Psoas muscle (tissue), 7 donors: ENCODE measurements at regions not wholly inside any gene's neighbourhood (a gene's known extent, or its start where the extent isn't known, plus 50 kb on each side); places are given as distances from the start of the nearest gene placed in this dataset.

ENCODE experiments used
- ATAC-seq, 4 donors: fragments of 200-7000 bp; cut with Tn5 transposase; one replicate each; pipeline ENCODE4 v1.9.1; 2020; ENCODE audit warnings: moderate library complexity in 3 of 4, mild to moderate bottlenecking in 2 of 4
- DNase-seq, 2 donors: peaks; one replicate each; pipeline ENCODE4 v3.0.0-alpha.2; 2020
- H3K27ac ChIP-seq: fragments of 200-600 bp; one replicate; pipeline ENCODE4 v1.8.0; 2022
- H3K27me3 ChIP-seq, 3 donors: fragments of 200-600 bp in 1 of 3; one replicate each; pipeline versions ENCODE4 v1.6.1 to v1.8.0; 2013 to 2022; ENCODE audit warnings: low read length in 2 of 3, mild to moderate bottlenecking in 2 of 3, moderate library complexity in 1 of 3; ENCODE audit not compliant: insufficient read depth in 3 of 3
- H3K36me3 ChIP-seq, 2 donors: fragments of 200-600 bp in 1 of 2; one replicate each; pipeline versions ENCODE4 v1.6.1 to v1.8.0; 2013 to 2022; ENCODE audit warnings: low read depth in 1 of 2, mild to moderate bottlenecking in 1 of 2, moderate library complexity in 1 of 2; ENCODE audit not compliant: insufficient read depth in 1 of 2
- H3K4me1 ChIP-seq: fragments of 200-600 bp; one replicate; pipeline ENCODE4 v1.8.0; 2022
- H3K4me3 ChIP-seq: fragments of 200-600 bp; one replicate; pipeline ENCODE4 v1.8.0; 2022; ENCODE audit warnings: mild to moderate bottlenecking
- H3K9me3 ChIP-seq: fragments of 200-600 bp; one replicate; pipeline ENCODE4 v1.8.0; 2022
- WGBS, 3 donors: extraction: QIAGEN DNeasy Blood & Tissue Kit; methylation state at CpG; one replicate each; pipeline versions ENCODE4 v1.1.6 to v1.1.7; 2013; 5-methylcytosine and 5-hydroxymethylcytosine counted together
- intact Hi-C, 2 donors: fragments of 100-400 bp; cut with DNase I; formaldehyde crosslinking; loops; one replicate each; pipeline versions ENCODE4 v1.11.0 to v1.14.2; 2022
- TF ChIP-seq, protein P1 (sequence below): fragments of 200-600 bp; IDR thresholded peaks from one replicate; pipeline ENCODE4 v1.8.0; 2022; ENCODE audit warnings: antibody characterized with exemption
- donor health status: healthy with polysubstance abuse.
- donor health status: DM: no; HTN: no; CAD: no; lungs with moderate emphysema.
- donor health status: Bipolar disorder and iron deficiency.
- donor health status: healthy.
- donor health status: DM: yes; HTN: yes; CAD: no.
- donor health status: DM: no; HTN: no; CAD: no.
- donor health status: DM: yes; HTN: yes; CAD: no.

DNA sequence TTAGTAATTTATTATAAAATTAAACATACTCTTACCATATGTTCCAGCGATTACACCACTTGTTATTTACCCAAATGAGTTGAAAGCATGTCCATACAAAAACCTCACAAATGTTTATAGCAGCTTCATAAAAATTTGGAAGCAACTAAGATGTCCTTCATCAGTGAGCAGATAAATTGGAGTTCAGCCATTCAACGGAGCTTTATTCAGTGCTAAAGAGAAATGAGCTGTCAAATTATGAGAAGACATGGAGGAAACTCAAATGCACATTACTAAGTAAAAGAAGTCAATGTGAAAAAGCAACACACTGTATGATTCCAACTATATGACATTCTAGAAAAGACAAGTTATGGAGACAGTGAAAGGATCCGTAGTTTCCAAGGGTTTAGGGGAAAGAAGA is 606.7 kb upstream of the TMPRSS15 start:
- no peaks in the 10 kb centered on the region for H3K9me3 ChIP-seq
- no peak overlapping the region for H3K4me3 ChIP-seq
- no peak overlapping the region for H3K27ac ChIP-seq
- intact Hi-C loops = no loop called here
- ATAC-seq (no peak), DNase-seq (no peak)
- H3K4me1 ChIP-seq = no peaks in the 10 kb centered on the region
- TF ChIP-seq, protein P1, sequence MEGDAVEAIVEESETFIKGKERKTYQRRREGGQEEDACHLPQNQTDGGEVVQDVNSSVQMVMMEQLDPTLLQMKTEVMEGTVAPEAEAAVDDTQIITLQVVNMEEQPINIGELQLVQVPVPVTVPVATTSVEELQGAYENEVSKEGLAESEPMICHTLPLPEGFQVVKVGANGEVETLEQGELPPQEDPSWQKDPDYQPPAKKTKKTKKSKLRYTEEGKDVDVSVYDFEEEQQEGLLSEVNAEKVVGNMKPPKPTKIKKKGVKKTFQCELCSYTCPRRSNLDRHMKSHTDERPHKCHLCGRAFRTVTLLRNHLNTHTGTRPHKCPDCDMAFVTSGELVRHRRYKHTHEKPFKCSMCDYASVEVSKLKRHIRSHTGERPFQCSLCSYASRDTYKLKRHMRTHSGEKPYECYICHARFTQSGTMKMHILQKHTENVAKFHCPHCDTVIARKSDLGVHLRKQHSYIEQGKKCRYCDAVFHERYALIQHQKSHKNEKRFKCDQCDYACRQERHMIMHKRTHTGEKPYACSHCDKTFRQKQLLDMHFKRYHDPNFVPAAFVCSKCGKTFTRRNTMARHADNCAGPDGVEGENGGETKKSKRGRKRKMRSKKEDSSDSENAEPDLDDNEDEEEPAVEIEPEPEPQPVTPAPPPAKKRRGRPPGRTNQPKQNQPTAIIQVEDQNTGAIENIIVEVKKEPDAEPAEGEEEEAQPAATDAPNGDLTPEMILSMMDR = no peak
- H3K36me3 ChIP-seq = no peaks in the 10 kb centered on the region
- H3K27me3 ChIP-seq = no peaks in the 10 kb centered on the region
- 72 to 77% (median 74%) methylated on average over 3 of the region's 3 CpGs for WGBS, 3 donors

DNA sequence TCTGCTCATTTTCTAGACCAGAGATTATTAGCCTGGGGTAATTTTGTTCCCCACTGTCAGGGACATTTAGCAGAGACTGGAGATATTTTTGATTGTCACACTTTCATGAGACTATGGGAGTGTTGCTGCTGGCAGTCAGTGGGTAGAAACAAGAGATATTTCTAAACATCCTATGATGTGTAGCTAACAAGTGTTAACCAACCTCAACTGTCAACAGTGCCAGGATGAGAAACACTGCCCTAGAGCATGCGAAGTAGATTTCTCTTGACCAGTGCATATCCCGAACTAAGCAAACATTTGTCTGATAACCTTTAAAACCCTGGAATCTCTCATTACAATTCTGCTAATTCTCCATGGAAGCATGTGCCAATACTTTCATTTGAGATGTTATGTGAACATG is 607.4 kb upstream of the TMPRSS15 start:
- intact Hi-C loops = no loop called here
- no peaks in the 10 kb centered on the region for H3K36me3 ChIP-seq
- no peaks in the 10 kb centered on the region for H3K9me3 ChIP-seq
- H3K27ac ChIP-seq = no peak overlapping the region
- H3K4me3 ChIP-seq = no peak overlapping the region
- ATAC-seq (no peak), DNase-seq (no peak)
- TF ChIP-seq, protein P1 = no peak
- H3K4me1 ChIP-seq = no peaks in the 10 kb centered on the region
- WGBS, 3 donors = 29 to 41% (median 30%) methylated on average over 2 of the region's 2 CpGs
- H3K27me3 ChIP-seq = no peaks in the 10 kb centered on the region

DNA sequence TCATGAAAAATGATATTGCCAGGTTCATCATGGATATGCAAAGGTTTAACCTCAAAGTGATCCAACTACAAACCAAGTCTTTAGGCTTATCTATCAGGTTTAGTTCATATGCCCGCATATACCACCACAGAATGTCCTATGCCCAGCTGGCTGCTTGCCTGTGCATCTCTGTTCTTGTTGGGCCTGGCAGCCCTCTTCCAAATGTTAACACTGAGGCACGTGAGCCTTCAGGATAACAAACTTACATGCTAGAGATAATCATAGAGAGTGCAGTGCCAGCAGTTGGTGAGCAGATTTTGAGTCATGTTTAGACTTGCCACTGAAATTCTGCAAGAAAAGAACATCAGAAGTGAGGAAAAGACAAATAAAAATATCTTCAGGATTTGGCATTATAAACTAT is 607.9 kb upstream of the TMPRSS15 start:
- DNase-seq = no peak
- no peak for ATAC-seq
- intact Hi-C loops = no loop called here
- no peak overlapping the region for H3K27ac ChIP-seq
- no peaks in the 10 kb centered on the region for H3K4me1 ChIP-seq
- WGBS, 3 donors = 47 to 58% (median 56%) methylated on average over 2 of the region's 2 CpGs
- TF ChIP-seq, protein P1 = no peak
- H3K27me3 ChIP-seq = no peaks in the 10 kb centered on the region
- H3K36me3 ChIP-seq = no peaks in the 10 kb centered on the region
- no peak overlapping the region for H3K4me3 ChIP-seq
- H3K9me3 ChIP-seq = no peaks in the 10 kb centered on the region

DNA sequence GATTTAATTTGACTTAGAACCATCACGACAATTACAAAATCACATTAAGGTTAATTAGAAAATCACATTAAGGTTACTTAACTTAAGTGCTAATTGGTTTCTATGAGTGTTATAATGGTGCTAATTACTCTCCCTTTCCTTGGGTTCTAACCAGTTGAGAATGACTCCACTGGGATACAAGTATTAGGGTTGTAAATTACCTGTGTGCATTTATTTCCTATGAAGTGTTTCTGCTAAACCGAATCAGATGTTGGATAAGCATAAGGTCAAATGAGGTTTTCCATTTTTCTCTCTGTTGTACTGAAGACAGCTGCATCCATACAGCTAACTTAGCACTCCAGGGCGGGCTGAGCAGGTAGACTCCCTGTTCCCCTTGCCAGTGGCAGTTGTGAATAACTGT is 610.3 kb upstream of the TMPRSS15 start:
- H3K27ac ChIP-seq = no peak overlapping the region
- intact Hi-C loops = no loop called here
- WGBS, 3 donors = 67 to 69% (median 67%) methylated on average over 3 of the region's 3 CpGs

DNA sequence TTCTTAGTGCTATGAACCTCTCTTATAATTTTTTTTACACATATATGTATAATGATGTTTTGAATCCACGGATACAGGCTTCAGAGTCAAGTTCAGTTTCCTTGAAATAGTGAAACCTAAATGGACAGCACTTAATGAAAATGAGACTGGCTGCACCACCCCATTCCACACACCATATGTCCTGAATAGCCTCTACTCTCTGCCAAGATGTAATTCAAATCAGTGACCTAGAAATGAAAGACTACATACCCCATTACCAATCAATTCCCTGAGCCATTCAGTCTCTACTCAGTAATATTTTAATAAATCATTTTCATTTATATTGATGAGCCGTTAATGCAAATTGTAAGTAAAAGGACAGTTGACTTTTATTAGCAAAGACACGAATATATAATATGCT is 614.9 kb upstream of the TMPRSS15 start:
- H3K27ac ChIP-seq = no peak overlapping the region
- no peaks in the 10 kb centered on the region for H3K36me3 ChIP-seq
- H3K4me3 ChIP-seq = no peak overlapping the region
- intact Hi-C loops = no loop called here
- WGBS, 3 donors = 47 to 65% (median 62%) methylated on average over 3 of the region's 3 CpGs
- no peaks in the 10 kb centered on the region for H3K4me1 ChIP-seq
- no peaks in the 10 kb centered on the region for H3K27me3 ChIP-seq
- H3K9me3 ChIP-seq = no peaks in the 10 kb centered on the region
- DNase-seq = no peak
- no peak for ATAC-seq
- TF ChIP-seq, protein P1 = no peak

More for the DNA sequence above, 610.3 kb upstream of the TMPRSS15 start:
- no peak for ATAC-seq
- Histone ChIP-seq H3K27me3 (no peaks in the 10 kb centered on the region), H3K4me1 (no peaks in the 10 kb centered on the region), H3K9me3 (no peaks in the 10 kb centered on the region), H3K36me3 (no peaks in the 10 kb centered on the region), H3K4me3 (no peak overlapping the region)
- DNase-seq = no peak
- TF ChIP-seq, protein P1 = no peak
